GM18868 (cell line): ENCODE measurements at regions not wholly inside any gene's neighbourhood (a gene's known extent, or its start where the extent isn't known, plus 50 kb on each side); places are given as distances from the start of the nearest gene placed in this dataset.
"Not testable (repeated sequence)": the region's sequence is repeated elsewhere in the genome, so short reads cannot be mapped to it uniquely, and the experiment has no call there.

Experiments
- ATAC-seq: cut with Tn5 transposase; IDR thresholded peaks from one replicate; pipeline ENCODE4 v1.9.1; 2021; ENCODE audit warnings: mild to moderate bottlenecking, moderate library complexity; ENCODE audit not compliant: unreplicated experiment

DNA sequence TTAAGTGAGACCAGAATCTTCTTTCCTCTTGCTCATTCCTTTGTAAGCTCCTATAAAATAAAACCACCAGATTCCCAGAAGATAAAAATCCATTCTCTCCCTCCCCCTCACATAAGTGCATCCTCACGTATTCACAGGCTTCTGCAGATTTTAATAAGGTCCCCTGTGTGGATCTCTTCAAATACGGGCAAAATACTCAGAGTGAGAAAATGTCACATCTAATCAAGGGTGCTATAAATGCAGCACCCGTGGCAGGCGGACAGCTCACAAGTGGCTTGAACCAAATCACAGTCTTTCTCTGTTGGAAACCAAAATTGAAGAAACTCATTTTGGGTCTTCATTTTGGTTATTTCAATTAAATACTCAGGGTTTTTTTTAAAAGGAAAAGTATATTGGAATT is 212.9 kb upstream of the CMC1 start:
- ATAC-seq: no peak

DNA sequence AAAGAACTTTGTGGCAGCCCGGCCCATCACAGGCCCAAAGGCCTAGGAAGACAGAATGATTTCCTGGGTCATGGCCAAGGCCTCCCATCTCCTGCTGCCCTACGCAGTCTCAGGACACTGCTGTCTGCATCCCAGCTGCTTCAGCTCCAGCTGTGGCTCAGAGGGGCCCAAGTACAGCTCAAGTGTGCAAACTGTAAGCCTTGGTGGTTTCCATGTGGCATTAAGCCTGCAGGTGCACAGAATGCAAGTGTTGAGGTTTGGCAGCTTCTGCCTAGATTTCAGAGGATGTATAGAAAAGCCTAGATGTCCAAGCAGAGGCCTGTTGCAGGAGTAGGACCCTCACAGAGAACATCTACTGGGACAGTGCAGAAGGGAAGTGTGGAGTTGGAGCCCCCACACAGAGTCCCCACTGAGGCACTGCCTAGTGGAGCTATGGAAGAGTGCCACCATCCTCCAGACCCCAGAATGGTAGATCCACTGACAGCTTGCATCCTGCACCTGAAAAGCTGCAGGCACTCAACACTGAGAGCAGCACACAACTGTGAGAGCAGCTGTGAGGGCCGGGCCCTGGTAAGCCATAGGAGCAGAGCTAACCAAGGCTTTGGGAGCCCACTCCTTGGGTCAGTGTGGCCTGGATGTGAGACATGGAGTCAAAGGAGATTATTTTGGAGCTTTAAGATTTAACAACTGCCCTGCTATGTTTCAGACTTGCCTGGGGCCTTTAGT is 208.2 kb upstream of the CMC1 start:
- ATAC-seq: no peak

DNA sequence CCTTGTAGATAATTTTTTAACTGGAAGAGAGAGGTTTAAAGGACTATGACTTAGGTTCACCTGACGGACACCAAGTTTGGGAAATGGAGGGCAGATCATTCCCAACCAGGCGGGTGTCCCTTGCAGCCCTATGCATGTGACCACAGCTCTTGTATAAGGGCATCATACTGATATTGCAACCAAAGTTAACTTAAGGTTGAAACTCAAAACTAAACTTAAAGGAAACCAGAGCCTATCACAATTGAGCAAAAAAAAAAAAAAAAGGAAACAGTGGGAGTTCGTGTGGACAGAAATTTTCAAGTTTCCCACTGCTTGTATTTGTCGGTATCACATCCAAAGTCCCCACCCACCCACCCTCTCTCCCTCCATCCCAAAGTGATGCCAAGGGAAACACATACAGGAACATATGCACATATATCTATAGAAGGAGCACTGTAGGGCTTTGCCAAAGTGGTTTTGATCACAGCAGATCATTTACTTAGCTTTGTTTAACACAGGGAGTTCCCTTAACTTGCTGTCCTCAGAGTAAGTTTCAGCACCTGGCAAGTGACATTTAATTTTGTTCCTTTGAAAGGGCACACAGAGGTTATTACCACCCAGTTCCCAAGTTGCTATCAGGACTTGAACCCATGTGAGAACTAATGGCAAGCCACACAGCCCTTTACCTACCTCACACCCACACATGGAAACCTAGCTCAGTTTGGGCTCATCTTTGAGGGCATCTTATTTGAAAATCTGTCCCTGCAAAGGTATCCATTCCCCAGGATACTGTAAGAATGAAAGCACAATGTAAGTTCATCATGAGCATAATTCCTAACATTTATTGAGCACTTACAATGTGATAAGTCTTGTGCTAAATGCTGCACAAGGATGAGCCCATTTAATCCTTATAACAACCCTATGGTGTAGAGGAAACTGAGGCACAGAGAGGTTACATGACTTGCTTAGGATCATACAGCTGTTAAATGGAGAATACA is 204.5 kb upstream of the CMC1 start:
- peak; percentile 73 for ATAC-seq

DNA sequence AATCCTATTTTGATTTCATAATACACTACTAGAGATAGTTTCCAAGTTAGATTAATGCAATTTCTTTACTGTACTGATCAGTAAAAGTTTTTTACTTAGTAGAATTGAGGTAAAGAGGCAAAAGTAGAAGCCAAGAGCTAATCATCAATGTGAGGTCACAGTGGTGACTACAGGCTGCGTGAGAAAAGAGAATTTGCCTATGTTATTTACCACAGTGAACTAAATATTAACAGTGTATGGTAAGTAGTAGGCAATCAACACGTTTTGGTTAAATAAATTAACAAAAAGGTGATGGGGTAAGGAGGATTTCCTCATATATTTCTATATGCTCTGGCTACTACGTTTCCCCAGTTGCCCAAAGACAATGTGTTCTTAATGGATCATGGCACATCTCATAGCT is 202.2 kb upstream of the CMC1 start:
- ATAC-seq: no peak

DNA sequence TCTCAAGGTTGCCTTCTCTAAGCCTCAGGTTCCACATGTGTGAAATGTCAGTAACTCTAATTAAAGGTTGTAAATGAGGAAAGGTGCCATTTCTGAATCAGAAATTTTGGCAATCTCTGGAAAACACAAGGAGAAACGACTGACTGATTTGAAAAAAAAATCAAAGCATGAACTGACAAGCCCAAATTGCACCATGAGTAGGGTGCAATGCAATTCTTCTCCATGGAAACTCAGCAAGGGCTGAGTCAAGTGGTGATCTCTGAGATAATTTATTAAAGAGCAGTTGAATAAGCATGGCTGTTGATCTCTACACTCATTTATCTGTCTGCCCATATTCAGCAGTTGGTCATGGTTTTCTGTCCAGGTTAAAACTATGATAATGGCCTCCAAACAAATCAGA is 201.6 kb upstream of the CMC1 start:
- ATAC-seq: no peak

DNA sequence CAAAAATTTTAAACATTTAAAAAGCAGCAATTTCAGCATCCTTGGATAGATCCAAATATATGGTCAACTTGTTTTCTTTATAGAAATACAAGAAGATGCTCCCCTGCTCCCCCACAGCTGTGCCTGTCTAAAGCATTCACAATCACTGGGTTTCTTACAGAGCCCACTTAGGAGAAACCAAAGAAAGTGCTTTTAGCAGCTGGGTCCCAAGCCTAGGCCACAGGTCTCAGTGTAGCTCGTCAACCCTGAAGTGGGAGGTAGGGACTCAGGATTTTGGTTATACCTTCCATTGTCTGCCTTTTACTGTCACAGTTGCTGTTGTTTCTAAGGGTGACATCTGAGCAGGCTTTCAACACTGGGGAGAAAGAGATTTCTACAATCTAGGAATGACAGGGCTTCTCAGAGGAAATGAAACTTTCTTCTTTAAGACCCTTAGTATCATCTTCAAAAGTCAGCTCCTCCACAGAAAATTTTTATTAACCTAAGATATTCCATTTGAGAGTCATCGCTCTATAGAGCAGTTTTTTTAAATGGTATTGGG is 199.3 kb upstream of the CMC1 start:
- peak; percentile 83 for ATAC-seq

DNA sequence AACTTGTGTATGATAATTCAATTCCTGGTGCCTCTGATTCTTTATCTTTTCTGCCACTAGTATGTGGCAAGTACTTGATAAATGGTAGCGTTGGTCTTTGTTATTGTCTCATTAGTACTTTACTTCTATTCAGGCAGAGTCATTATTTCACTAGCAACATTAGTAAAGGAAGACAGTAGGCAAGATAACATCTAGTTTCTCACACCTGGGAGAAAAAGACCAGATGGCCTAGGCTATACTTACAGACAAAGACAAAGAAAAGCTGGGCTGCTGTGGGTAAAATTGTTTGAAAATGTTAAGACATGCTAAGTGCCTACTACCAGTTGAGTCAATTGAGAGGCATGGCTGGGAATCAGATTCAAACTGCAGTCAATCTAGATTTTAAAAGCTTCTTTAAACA is 198.7 kb upstream of the CMC1 start:
- ATAC-seq: peak; percentile 74

DNA sequence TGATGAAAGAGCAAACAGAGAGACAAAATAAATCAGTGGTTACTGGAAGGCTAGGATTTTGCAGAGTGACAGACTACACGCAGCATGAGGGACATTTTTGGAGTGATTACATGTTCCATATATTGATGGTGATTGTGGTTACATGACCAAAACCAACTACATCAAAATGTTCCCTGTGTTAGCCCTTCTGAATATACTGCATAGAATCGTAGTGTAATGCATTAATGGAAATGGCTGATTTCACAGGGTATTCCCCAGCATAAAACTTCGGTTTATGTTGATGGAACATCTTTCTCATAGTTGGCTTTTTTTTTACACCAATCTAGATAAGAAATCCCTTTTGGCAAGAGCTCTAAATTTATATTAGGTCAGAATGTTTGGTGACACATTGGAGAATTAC is 191.3 kb upstream of the CMC1 start:
- ATAC-seq: no peak

DNA sequence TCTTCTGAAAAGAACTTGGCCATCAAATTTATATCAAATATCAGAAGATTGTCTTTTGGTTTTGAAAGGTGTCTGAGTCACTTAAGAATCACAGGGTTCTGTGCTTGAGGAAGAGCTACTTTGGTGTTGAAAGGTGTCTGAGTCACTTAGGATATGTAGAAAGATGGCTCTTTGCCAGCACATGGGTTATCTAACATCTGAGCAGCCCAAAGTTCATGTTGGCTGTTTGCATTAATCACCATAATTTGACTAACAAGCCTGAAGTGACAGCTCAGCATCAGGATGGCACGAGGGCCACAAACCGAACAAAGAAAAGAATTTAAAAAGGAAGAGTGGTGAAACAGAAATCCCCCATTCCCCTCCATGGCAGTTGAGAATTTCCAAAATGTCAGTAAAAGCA is 190.5 kb upstream of the CMC1 start:
- ATAC-seq: peak; percentile 42

DNA sequence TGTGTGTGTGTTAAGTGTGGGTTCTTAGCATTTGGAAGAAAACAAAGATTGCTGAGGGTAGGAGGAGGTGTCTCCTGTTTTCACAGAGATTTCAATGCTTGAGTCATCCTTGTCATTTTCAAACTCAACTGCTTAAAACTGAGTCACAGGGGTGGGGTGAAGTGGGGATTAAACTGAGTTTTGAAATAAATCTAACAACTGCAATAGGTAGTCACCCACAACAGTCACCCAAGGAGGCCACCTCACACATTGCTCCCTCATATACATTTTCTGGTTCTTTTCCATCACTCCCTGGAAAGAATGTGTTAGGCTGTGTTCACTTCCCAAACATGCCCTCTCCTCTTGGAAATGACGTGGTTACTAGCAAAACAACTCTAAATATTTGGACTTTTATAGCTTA is 187.7 kb upstream of the CMC1 start:
- no peak for ATAC-seq

DNA sequence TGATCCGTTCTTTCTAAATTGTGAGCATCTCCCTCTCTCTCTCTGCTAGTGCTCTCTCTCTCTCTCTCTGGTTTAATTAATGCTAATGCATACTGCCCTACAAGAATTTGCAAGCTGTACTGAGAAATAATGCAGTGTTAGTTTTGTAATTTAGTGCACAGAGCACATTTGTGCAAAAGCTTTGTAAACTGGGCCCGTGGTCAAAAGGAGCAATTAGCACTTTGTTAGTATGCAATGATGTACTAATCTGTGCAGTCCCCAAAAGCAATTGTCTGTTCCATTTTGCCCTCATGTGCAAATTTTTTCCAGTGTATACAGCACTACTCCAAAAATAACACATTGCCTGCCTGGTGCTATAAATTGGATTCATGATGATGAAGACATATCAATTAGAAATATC is 184.6 kb upstream of the CMC1 start:
- no peak for ATAC-seq

DNA sequence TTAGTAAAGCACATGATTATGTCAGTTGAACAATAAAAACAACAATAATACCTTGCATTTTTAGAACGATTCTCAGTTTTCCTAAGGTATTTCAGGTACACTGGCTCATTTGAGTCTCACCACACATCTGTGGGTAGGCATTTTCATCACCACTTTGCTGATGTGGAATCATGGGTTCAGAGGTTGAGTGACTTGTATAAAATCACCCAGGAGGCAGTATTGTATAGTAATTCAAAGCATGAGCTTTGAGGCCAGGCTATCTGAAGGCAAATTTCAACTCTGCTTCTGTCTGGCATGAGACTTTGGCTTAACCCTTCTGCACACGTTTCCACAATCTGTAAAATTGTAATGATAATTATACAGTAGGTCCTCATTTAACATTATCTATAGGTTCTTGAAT is 183.9 kb upstream of the CMC1 start:
- no peak for ATAC-seq

DNA sequence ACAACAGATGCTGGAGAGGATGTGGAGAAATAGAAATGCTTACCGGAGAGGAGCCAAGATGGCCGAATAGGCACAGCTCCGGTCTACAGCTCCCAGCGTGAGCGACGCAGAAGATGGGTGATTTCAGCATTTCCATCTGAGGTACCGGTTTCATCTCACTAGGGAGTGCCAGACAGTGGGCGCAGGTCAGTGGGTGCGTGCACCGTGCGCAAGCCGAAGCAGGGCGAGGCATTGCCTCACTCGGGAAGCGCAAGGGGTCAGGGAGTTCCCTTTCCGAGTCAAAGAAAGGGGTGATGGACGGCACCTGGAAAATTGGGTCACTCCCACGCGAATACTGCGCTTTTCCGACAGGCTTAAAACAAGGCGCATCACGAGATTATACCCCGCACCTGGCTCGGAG is 182.2 kb upstream of the CMC1 start:
- not testable (repeated sequence) for ATAC-seq

DNA sequence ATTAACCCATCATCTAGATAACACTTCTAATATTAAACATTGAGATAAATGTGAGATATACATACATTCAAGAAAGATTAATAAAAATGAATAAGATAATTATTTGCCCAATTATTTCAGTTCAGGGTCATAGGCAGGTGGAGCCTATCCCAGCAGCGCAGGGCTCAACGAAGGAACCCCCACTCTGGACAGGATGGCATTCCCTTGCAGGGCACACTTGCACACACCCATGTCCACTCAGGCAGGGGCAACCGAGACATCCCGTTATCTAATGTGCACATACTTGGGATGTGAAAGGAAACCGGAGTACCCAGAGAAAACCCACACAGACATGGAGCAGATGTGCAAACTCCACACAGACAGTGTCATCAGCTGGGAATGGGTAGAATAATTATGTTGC is 175.4 kb upstream of the CMC1 start:
- no peak for ATAC-seq

DNA sequence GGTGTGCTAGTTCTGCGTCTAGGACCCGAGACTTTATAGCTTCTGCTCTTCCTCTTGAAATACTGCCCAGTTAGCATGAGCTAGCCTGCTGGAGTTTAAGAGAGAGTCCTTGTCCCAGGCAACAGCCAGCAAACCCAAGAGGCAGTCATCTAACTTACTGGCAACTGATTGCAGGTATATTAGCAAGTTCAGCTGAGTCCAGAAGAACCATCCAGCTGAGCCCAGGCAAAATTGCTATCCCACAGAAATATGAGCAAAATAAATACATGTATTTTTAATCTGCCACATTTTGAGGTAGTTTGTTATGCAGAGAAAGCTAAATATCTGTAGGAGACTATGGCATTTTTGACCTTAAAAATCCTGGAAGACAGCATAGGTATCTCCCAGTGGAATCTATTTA is 174.4 kb upstream of the CMC1 start:
- ATAC-seq: no peak

DNA sequence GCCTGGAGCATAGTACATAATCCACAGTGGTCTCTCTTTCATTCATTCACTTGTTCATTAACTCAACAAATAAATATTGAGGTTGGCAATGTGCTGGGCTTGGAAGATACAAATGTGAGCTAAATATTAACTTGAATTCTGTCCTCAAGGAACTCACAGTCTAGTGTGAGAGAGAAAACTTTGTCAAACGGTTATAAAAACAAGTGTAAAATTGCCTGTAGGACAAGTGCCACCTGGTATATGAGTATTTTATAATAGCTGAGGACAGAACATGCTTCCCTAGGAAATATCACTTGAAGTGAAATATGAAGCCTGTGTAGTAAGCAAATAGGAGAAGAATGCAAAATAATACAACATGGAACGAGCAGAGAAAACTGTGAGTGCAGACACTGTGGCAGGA is 173.1 kb upstream of the CMC1 start:
- no peak for ATAC-seq

DNA sequence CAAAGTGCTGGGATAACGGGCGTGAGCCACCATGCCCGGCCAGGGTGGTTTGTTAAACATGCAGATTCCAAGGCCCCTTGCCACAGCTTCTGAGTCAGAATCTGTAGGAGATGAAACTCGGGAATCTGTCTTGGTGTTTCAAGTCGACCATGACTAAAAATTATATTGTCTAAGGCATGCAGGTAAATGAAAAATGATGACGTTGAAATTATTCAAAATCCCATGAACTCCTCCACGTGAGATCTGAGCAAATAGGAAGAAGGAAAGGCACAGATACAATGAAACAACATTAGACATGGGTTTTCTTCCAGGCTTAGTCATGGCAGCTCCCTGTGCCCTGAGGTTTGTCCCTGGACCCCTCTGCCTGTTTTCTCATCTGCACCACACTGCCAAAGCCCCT is 172.0 kb upstream of the CMC1 start:
- ATAC-seq: no peak

DNA sequence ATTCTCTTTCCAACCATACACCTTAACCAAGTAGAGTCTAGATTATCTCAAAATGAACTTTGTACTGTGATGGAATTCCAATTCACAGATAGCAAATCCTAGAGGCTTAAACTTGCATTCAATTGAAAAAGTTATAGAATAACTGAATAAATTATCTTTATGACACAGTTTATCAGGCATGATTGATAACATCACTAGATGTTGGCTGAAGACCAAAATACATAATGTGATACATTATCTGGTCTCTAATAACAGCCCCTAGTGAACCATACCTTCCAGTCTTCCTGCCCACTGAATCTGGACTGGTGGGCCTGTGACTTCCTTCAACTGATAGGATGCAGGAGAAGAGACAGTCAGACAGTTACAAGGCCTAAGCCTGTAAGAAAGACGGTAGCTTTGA is 165.2 kb upstream of the CMC1 start:
- no peak for ATAC-seq

DNA sequence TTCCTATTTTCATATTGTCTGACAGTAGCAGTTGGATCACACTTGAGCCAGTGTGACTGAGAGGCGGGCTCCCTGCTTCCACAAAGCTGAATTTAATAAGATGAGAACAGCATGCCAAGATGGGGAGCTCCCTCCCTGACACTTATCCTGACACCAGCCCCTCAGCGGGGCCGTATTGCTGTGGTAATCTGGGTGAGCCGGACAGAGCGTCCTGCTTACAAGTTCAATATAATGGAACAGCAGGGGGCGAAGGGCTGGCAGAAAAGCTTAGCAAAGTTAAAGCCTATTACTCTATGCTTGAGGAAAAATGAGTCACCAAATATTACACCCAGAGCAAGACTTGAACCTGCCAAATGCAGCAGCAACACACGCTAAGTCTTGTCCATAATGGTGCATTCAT is 163.8 kb upstream of the CMC1 start:
- ATAC-seq: no peak

DNA sequence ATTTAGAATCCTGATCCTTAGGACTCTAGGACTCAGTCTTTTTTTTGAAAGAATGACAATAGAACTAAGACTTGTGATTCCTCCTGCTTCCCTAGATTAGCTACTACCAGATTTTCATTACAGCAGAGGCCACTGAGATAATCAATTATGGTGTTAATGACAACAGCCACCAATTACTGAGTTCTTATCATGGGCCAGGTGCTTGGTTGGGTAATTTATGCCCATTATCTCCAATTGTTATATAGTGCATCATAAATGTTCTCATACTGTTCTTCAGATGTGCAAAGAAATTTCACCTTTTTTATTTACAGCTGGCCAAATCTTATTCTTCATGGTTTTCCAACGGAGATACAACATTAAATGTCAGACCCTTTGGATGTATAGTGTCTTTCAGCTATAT is 162.9 kb upstream of the CMC1 start:
- ATAC-seq: no peak

DNA sequence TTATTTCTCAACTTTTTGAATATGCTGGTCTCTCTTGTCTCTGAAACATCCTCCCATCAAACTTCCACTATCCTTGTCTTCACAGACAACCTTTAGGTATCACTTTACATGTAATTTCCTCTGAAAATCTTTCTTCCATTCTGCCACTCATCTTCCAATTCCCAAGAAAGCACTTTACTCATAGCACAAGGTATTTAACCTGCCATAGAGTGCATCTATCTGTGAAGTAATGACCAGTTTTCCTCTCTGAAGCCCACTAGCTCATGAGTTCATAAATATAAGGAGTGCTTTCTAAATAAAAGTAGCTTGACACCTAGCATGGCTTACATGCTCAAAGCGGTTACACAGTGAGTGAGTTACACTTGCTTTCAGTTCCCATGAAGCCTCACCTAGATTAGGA is 160.7 kb upstream of the CMC1 start:
- no peak for ATAC-seq

DNA sequence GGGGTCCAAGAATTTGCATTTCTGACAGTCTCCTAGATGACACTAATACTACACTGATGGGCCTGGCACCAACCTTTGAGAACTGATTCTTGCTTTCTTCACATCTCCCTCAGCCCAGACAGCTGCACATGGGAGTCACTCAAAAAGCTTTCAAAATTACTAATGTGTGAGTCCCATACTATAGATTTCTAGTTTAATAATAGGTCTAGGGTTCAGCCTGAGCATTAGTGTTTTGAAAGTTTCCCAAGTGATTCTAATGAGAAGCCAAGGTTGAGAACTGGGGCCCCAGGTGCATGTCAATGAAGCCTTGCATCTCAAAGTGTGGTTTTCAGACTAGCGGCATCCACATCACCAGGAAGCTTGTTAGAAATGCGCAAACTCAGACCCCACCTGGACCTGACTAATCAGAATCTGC is 159.9 kb upstream of the CMC1 start:
- peak; percentile 82 for ATAC-seq
